ENCODE measurements at regions not wholly inside any gene's neighbourhood (a gene's known extent, or its start where the extent isn't known, plus 50 kb on each side); places are given as distances from the start of the nearest gene placed in this dataset.

- TF ChIP-seq CTCF (IDR thresholded peaks at IDR 0.05) (no peak), ZFX (IDR thresholded peaks at IDR 0.05; ENCODE audit: borderline replicate concordance) (no peak)
Measured at GRCh38 chr22:48070083-48070482, 1307.6 kb downstream of the TBC1D22A start.
